ENCODE measurements at regions not wholly inside any gene's neighbourhood (a gene's known extent, or its start where the extent isn't known, plus 50 kb on each side); places are given as distances from the start of the nearest gene placed in this dataset.

DNA sequence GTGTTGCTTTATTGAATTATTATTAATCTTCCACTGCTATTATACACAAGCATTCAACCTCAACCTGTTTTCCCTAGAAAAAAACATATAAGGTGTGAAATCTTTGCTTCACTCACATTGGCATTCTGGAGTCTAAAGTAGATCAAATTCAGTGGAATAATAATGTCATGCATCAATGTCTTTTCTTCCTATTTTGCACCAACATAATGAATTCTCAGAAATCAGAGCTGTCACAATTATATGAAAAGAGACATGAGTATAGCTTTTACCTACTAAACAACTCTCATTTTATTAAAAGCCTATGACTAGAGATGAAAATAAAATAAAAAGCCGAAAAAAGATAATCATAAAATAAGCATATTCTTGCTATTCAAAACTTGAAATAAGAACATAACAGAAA, 96.3 kb upstream of the QRFPR start:
- no peak for DNase-seq (ENCODE audit: low spot score)
- Mint-ChIP-seq H3K4me3 (ENCODE audit: unreplicated experiment) (no peak overlapping the region), H3K36me3 (ENCODE audit: low read depth) (no peaks in the 10 kb centered on the region), H3K27ac (ENCODE audit: unreplicated experiment) (no peak overlapping the region), H3K9me3 (ENCODE audit: low read depth) (peaks cover 3% of the 10 kb centered on the region), H3K27me3 (ENCODE audit: low read depth) (no peaks in the 10 kb centered on the region), H3K4me1 (ENCODE audit: low read depth) (no peaks in the 10 kb centered on the region)
- TF ChIP-seq, protein P1, sequence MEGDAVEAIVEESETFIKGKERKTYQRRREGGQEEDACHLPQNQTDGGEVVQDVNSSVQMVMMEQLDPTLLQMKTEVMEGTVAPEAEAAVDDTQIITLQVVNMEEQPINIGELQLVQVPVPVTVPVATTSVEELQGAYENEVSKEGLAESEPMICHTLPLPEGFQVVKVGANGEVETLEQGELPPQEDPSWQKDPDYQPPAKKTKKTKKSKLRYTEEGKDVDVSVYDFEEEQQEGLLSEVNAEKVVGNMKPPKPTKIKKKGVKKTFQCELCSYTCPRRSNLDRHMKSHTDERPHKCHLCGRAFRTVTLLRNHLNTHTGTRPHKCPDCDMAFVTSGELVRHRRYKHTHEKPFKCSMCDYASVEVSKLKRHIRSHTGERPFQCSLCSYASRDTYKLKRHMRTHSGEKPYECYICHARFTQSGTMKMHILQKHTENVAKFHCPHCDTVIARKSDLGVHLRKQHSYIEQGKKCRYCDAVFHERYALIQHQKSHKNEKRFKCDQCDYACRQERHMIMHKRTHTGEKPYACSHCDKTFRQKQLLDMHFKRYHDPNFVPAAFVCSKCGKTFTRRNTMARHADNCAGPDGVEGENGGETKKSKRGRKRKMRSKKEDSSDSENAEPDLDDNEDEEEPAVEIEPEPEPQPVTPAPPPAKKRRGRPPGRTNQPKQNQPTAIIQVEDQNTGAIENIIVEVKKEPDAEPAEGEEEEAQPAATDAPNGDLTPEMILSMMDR (IDR thresholded peaks at IDR 0.05) = no peak

DNA sequence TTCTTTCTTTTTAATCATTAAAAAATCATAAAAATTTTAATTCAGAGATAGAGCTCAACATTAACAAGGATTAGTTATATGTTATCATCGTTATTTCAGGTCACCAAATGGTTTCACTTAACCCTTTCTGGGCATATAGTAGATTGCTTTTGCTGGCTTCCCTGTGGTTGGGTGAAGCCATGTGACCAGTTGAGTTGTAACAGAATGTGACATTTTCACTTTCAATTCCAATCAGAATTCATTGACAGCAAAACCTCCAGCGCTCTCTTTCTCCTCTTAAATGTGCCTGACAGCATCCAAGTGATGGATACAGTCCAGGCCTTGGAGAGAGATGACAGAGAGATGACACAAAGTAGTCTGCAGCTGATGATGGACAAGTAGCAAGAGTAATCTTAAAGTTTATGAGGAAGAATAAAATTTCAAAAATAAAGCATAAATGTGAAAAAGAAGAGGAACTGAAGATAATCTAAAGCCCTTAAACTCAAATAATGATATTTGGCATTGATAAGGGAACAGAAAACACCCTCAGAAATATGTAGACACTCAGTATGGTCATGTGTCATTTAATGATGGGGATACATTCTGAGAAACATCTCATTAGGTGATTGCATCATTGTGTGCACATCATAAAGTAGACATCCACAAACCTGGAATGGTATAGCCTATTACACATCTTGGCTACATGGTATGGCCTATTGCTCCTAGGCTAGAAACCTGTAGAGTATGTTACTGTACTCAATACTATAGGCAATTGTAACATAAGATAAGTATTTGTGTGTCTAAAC, 92.3 kb upstream of the QRFPR start:
- Mint-ChIP-seq H3K27ac (ENCODE audit: unreplicated experiment) (no peak overlapping the region), H3K27me3 (ENCODE audit: low read depth) (no peaks in the 10 kb centered on the region)

DNA sequence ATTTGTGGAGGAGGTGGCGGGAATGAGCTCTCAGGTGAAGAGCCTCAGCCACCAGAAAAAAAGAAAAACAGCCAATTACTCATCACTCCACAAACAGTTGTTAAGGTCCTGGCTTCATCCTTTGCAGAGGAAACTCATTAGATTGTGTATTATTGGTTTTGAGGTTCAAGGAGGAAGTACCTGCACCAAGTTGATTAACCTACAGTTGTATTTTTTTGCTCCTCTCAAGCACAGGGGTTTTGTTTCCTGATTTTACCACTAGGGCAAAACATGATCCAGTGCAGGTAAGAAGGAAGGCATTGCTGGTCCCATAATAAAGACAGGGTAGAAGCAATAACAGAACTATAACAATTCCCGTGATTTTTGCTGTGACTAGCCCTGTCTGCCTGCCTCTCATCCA, 84.0 kb upstream of the QRFPR start:
- Mint-ChIP-seq H3K27ac (ENCODE audit: unreplicated experiment) (no peak overlapping the region), H3K27me3 (ENCODE audit: low read depth) (peaks cover 15% of the 10 kb centered on the region), H3K4me3 (ENCODE audit: unreplicated experiment) (no peak overlapping the region), H3K36me3 (ENCODE audit: low read depth) (peaks cover 5% of the 10 kb centered on the region), H3K4me1 (ENCODE audit: low read depth) (peaks cover 2% of the 10 kb centered on the region), H3K9me3 (ENCODE audit: low read depth) (peaks cover 18% of the 10 kb centered on the region)
- TF ChIP-seq, protein P1 (IDR thresholded peaks at IDR 0.05) = no peak
- no peak for DNase-seq (ENCODE audit: low spot score)

More for the DNA sequence above, 92.3 kb upstream of the QRFPR start:
- H3K9me3 Mint-ChIP-seq (ENCODE audit: low read depth) = peaks cover 10% of the 10 kb centered on the region
- H3K4me3 Mint-ChIP-seq (ENCODE audit: unreplicated experiment) = no peak overlapping the region
- peaks cover 5% of the 10 kb centered on the region for H3K36me3 Mint-ChIP-seq (ENCODE audit: low read depth)
- H3K4me1 Mint-ChIP-seq (ENCODE audit: low read depth) = no peaks in the 10 kb centered on the region
- TF ChIP-seq, protein P1 (IDR thresholded peaks at IDR 0.05) = no peak
- no peak for DNase-seq (ENCODE audit: low spot score)

DNA sequence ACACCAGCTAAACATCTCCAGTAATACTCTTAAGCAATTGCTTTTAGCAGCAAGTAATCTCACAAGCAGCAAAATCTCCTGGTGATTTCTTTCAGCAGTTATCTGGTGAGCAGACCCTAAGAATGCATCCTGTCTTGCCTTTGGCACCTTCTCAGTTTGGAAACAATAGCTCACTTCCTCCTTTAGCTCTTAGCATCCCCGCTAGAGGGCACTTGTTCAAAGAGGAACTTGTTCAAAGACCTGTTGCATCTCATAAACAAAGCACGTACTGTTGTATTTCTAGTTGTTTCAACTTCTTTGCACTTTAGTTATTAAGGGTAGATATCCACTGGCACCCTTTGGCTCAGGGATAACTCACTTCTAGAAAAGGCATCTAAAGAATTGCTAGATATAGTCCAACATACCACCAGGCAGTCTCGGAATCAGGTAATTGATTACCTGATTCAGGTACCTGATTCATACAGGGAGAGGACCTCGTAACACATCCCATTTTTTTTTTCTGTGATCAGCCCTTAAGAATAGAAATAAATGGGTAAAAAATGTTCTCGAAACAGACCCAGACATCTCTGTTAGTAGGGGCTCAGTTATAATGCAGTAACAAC, 81.9 kb upstream of the QRFPR start:
- Mint-ChIP-seq H3K4me1 (ENCODE audit: low read depth) (peaks cover 2% of the 10 kb centered on the region), H3K9me3 (ENCODE audit: low read depth) (peaks cover 8% of the 10 kb centered on the region), H3K27me3 (ENCODE audit: low read depth) (peaks cover 18% of the 10 kb centered on the region), H3K4me3 (ENCODE audit: unreplicated experiment) (no peak overlapping the region), H3K36me3 (ENCODE audit: low read depth) (no peaks in the 10 kb centered on the region), H3K27ac (ENCODE audit: unreplicated experiment) (no peak overlapping the region)
- DNase-seq (ENCODE audit: low spot score) = no peak
- TF ChIP-seq, protein P1 (IDR thresholded peaks at IDR 0.05) = peak; percentile 83

DNA sequence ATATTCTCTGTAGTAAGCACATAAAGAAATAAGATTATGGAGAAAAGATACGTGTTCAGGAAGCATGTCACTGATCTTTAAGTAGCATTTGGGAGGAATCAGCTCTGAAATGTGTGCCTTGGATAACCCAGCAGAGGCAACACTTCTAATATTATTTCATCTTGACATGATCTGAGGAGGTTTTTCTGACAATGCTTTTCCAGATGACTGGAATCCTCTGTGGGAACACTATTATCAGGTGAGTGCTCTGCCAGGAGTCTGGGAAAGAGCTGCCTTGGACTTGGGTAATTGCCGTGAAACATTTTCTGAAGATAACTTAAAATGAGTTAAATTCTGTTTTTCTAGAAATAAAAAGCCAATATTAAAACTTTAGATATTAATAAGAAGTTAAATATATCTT, 78.2 kb upstream of the QRFPR start:
- Mint-ChIP-seq H3K4me1 (ENCODE audit: low read depth) (peaks cover 7% of the 10 kb centered on the region), H3K27ac (ENCODE audit: unreplicated experiment) (no peak overlapping the region), H3K4me3 (ENCODE audit: unreplicated experiment) (no peak overlapping the region), H3K27me3 (ENCODE audit: low read depth) (peaks cover 32% of the 10 kb centered on the region), H3K9me3 (ENCODE audit: low read depth) (no peaks in the 10 kb centered on the region), H3K36me3 (ENCODE audit: low read depth) (no peaks in the 10 kb centered on the region)
- no peak for DNase-seq (ENCODE audit: low spot score)
- TF ChIP-seq, protein P1 (IDR thresholded peaks at IDR 0.05) = no peak
